ENCODE measurements at regions not wholly inside any gene's neighbourhood (a gene's known extent, or its start where the extent isn't known, plus 50 kb on each side); places are given as distances from the start of the nearest gene placed in this dataset.

DNA sequence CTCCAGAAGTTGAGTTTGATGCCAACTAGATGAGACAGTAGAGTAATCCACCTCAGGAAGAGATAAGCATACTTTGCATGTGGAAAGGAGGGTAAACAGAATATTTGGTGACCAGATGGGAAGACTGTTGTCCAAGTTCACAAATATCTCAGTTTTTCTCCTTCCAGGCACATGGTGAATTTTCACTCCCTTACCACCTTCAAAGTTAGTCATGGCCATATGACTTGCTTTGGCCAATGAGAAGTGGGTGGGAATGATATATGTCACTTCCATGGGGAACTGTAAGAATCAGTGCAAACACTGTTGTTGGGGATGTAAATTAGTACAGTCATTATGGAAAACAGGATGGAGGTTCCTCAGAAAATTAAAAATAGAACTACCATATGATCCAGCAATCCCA, 105.8 kb downstream of the SPATA19 start (continued):
- TF ChIP-seq, protein P1, sequence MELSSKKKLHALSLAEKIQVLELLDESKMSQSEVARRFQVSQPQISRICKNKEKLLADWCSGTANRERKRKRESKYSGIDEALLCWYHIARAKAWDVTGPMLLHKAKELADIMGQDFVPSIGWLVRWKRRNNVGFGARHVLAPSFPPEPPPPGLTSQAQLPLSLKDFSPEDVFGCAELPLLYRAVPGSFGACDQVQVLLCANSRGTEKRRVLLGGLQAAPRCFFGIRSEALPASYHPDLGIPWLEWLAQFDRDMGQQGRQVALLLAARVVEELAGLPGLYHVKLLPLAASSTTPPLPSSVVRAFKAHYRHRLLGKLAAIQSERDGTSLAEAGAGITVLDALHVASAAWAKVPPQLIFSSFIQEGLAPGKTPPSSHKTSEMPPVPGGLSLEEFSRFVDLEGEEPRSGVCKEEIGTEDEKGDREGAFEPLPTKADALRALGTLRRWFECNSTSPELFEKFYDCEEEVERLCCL (CRISPR knock-in tag; IDR thresholded peaks at IDR 0.05; ENCODE audit: borderline replicate concordance) = no peak
- TF ChIP-seq ARNTL (CRISPR knock-in tag; IDR thresholded peaks at IDR 0.05) (no peak), ZNF740 (CRISPR knock-in tag; IDR thresholded peaks at IDR 0.05) (no peak), ZNF678 (CRISPR knock-in tag; IDR thresholded peaks at IDR 0.05) (no peak), ZNF646 (CRISPR knock-in tag; IDR thresholded peaks at IDR 0.05) (no peak), CC2D1A (CRISPR knock-in tag; IDR thresholded peaks at IDR 0.05) (no peak), RORA (CRISPR knock-in tag; IDR thresholded peaks at IDR 0.05) (no peak), ZFP36L1 (CRISPR knock-in tag; IDR thresholded peaks at IDR 0.05) (no peak)
- TF ChIP-seq, protein P2, sequence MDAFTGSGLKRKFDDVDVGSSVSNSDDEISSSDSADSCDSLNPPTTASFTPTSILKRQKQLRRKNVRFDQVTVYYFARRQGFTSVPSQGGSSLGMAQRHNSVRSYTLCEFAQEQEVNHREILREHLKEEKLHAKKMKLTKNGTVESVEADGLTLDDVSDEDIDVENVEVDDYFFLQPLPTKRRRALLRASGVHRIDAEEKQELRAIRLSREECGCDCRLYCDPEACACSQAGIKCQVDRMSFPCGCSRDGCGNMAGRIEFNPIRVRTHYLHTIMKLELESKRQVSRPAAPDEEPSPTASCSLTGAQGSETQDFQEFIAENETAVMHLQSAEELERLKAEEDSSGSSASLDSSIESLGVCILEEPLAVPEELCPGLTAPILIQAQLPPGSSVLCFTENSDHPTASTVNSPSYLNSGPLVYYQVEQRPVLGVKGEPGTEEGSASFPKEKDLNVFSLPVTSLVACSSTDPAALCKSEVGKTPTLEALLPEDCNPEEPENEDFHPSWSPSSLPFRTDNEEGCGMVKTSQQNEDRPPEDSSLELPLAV (CRISPR knock-in tag; conservative IDR thresholded peaks at IDR 0.05; ENCODE audit: low read depth) = no peak
- TF ChIP-seq, protein P3, sequence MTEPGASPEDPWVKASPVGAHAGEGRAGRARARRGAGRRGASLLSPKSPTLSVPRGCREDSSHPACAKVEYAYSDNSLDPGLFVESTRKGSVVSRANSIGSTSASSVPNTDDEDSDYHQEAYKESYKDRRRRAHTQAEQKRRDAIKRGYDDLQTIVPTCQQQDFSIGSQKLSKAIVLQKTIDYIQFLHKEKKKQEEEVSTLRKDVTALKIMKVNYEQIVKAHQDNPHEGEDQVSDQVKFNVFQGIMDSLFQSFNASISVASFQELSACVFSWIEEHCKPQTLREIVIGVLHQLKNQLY (CRISPR knock-in tag; IDR thresholded peaks at IDR 0.05) = no peak
